ENCODE measurements at regions not wholly inside any gene's neighbourhood (a gene's known extent, or its start where the extent isn't known, plus 50 kb on each side); places are given as distances from the start of the nearest gene placed in this dataset.

DNA sequence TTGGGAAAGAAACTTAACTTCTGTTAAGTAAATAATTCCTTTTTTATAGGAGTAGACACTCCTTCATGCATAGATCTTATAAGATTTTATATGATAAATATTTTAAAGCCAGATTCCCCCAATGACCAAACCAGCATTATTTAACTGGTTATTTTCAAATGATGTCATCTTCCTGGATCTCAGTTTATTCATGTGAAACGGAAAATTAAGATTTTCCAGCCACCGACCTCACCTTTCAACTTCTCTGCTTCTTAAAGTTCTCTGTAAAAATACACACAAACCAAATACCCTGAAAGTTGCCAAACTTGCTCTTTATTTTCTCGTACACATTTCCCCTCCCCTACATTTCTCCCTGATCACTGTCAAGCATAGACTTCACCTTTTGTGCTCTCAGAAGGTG is 364.2 kb downstream of the GALC start:
- Histone ChIP-seq H4K20me1 (replicated peaks; ENCODE audit: insufficient read depth) (no peaks in the 10 kb centered on the region), H3K9me2 (ENCODE audit: insufficient read depth) (peaks cover 6% of the 10 kb centered on the region; the same call in 1 of the 2 replicates), H3K4me3 (no peak overlapping the region), H3K27me3 (ENCODE audit: insufficient read depth) (no peaks in the 10 kb centered on the region), H2AFZ (no peak overlapping the region), H3K4me2 (no peak overlapping the region), H3F3A (replicated peaks; ENCODE audit: low read depth) (no peaks in the 10 kb centered on the region), H3K27ac (ENCODE audit: low read depth) (no peak overlapping the region), H3K36me3 (ENCODE audit: insufficient read depth) (no peaks in the 10 kb centered on the region), H3K79me2 (replicated peaks; ENCODE audit: insufficient read depth) (no peaks in the 10 kb centered on the region), H3K4me1 (ENCODE audit: insufficient read depth) (0 out of 2 replicates have a peak, but pooled peaks cover 11% of the 10 kb centered on the region)
- Mint-ChIP-seq H3K9me3 (peaks cover 1% of the 10 kb centered on the region), H3K4me3 (no peak overlapping the region), H3K27ac (no peak overlapping the region), H3K36me3 (ENCODE audit: low read depth) (no peaks in the 10 kb centered on the region), H3K27me3 (ENCODE audit: insufficient read depth, low read depth, poor library complexity) (peaks cover 4% of the 10 kb centered on the region), H3K4me1 (peaks cover 10% of the 10 kb centered on the region; the same call in 2 of the 3 replicates)
- TF ChIP-seq POLR2AphosphoS5 (IDR thresholded peaks at IDR 0.05; ENCODE audit: low read depth) (no peak), ETS1 (IDR thresholded peaks at IDR 0.05) (no peak), CREB1 (CRISPR knock-in tag; IDR thresholded peaks at IDR 0.05; ENCODE audit: low read depth) (no peak), JUNB (IDR thresholded peaks at IDR 0.05; ENCODE audit: unreplicated experiment) (no peak)
- no peak for ATAC-seq
- no peak for DNase-seq (ENCODE audit: low spot score)

DNA sequence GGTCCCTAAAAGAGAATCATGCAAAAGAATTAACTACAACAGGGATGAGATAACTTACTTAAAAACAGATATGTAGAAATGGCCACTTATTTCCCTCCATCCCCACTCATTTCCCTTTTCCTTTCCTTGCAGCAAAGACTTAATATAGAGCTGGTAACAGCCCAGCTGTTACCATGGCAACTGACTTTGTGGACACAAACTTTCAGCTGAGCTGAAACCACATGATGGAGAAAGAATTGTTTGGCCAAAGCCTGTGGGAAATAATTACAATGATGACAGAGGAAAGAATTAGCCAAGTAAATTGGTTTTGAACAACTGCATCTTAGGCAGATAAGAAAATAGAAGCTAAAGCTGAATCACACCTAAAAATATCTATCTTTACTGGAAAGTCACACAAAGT is 364.9 kb downstream of the GALC start:
- ATAC-seq, result no peak
- Histone ChIP-seq H4K20me1 (replicated peaks; ENCODE audit: insufficient read depth) (no peaks in the 10 kb centered on the region), H3K4me2 (no peak overlapping the region), H3K4me3 (no peak overlapping the region), H3K36me3 (ENCODE audit: insufficient read depth) (no peaks in the 10 kb centered on the region), H3F3A (replicated peaks; ENCODE audit: low read depth) (no peaks in the 10 kb centered on the region), H3K27ac (ENCODE audit: low read depth) (no peak overlapping the region), H3K9me2 (ENCODE audit: insufficient read depth) (peaks cover 6% of the 10 kb centered on the region; the same call in 1 of the 2 replicates), H2AFZ (no peak overlapping the region), H3K27me3 (ENCODE audit: insufficient read depth) (no peaks in the 10 kb centered on the region), H3K4me1 (ENCODE audit: insufficient read depth) (0 out of 2 replicates have a peak, but pooled peaks cover 11% of the 10 kb centered on the region), H3K79me2 (replicated peaks; ENCODE audit: insufficient read depth) (no peaks in the 10 kb centered on the region)
- peaks cover 10% of the 10 kb centered on the region; the same call in 2 of the 3 replicates for H3K4me1 Mint-ChIP-seq
- no peak overlapping the region for H3K4me3 Mint-ChIP-seq
- H3K9me3 Mint-ChIP-seq, result peaks cover 7% of the 10 kb centered on the region
- H3K27ac Mint-ChIP-seq, result 0 out of 2 replicates have a peak overlapping the region, but pooled peaks have one; percentile 17
- peaks cover under 1% of the 10 kb centered on the region; the same call in 1 of the 3 replicates for H3K36me3 Mint-ChIP-seq (ENCODE audit: low read depth)
- peaks cover 4% of the 10 kb centered on the region for H3K27me3 Mint-ChIP-seq (ENCODE audit: insufficient read depth, low read depth, poor library complexity)
- DNase-seq (ENCODE audit: low spot score), result peak; percentile 63
- TF ChIP-seq EZH2phosphoT487 (IDR thresholded peaks at IDR 0.05; ENCODE audit: unreplicated experiment), result no peak
- TF ChIP-seq ZNF114 (CRISPR knock-in tag; IDR thresholded peaks at IDR 0.05), result no peak
- no peak for TF ChIP-seq JUNB (IDR thresholded peaks at IDR 0.05; ENCODE audit: unreplicated experiment)
- TF ChIP-seq, protein P1, sequence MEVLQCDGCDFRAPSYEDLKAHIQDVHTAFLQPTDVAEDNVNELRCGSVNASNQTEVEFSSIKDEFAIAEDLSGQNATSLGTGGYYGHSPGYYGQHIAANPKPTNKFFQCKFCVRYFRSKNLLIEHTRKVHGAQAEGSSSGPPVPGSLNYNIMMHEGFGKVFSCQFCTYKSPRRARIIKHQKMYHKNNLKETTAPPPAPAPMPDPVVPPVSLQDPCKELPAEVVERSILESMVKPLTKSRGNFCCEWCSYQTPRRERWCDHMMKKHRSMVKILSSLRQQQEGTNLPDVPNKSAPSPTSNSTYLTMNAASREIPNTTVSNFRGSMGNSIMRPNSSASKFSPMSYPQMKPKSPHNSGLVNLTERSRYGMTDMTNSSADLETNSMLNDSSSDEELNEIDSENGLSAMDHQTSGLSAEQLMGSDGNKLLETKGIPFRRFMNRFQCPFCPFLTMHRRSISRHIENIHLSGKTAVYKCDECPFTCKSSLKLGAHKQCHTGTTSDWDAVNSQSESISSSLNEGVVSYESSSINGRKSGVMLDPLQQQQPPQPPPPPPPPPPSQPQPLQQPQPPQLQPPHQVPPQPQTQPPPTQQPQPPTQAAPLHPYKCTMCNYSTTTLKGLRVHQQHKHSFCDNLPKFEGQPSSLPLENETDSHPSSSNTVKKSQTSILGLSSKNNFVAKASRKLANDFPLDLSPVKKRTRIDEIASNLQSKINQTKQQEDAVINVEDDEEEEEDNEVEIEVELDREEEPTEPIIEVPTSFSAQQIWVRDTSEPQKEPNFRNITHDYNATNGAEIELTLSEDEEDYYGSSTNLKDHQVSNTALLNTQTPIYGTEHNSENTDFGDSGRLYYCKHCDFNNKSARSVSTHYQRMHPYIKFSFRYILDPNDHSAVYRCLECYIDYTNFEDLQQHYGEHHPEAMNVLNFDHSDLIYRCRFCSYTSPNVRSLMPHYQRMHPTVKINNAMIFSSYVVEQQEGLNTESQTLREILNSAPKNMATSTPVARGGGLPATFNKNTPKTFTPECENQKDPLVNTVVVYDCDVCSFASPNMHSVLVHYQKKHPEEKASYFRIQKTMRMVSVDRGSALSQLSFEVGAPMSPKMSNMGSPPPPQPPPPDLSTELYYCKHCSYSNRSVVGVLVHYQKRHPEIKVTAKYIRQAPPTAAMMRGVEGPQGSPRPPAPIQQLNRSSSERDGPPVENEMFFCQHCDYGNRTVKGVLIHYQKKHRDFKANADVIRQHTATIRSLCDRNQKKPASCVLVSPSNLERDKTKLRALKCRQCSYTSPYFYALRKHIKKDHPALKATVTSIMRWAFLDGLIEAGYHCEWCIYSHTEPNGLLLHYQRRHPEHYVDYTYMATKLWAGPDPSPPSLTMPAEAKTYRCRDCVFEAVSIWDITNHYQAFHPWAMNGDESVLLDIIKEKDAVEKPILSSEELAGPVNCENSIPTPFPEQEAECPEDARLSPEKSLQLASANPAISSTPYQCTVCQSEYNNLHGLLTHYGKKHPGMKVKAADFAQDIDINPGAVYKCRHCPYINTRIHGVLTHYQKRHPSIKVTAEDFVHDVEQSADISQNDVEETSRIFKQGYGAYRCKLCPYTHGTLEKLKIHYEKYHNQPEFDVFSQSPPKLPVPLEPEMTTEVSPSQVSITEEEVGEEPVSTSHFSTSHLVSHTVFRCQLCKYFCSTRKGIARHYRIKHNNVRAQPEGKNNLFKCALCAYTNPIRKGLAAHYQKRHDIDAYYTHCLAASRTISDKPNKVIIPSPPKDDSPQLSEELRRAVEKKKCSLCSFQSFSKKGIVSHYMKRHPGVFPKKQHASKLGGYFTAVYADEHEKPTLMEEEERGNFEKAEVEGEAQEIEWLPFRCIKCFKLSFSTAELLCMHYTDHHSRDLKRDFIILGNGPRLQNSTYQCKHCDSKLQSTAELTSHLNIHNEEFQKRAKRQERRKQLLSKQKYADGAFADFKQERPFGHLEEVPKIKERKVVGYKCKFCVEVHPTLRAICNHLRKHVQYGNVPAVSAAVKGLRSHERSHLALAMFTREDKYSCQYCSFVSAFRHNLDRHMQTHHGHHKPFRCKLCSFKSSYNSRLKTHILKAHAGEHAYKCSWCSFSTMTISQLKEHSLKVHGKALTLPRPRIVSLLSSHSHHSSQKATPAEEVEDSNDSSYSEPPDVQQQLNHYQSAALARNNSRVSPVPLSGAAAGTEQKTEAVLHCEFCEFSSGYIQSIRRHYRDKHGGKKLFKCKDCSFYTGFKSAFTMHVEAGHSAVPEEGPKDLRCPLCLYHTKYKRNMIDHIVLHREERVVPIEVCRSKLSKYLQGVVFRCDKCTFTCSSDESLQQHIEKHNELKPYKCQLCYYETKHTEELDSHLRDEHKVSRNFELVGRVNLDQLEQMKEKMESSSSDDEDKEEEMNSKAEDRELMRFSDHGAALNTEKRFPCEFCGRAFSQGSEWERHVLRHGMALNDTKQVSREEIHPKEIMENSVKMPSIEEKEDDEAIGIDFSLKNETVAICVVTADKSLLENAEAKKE (CRISPR knock-in tag; IDR thresholded peaks at IDR 0.05), result no peak
- no peak for TF ChIP-seq EZH2 (IDR thresholded peaks at IDR 0.05; ENCODE audit: low read depth, unreplicated experiment)
- TF ChIP-seq NANOG (IDR thresholded peaks at IDR 0.05; ENCODE audit: borderline replicate concordance), result no peak
- TF ChIP-seq ZNF331 (CRISPR knock-in tag; IDR thresholded peaks at IDR 0.05; ENCODE audit: low read depth), result no peak

All from GM23338 (cell line).